Fibroblast of skin of back (primary cell): ENCODE measurements at regions not wholly inside any gene's neighbourhood (a gene's known extent, or its start where the extent isn't known, plus 50 kb on each side); places are given as distances from the start of the nearest gene placed in this dataset.
"Not testable (repeated sequence)": the region's sequence is repeated elsewhere in the genome, so short reads cannot be mapped to it uniquely, and the experiment has no call there.

Experiments
- DNase-seq: peaks from one replicate; pipeline ENCODE4 v3.0.0-alpha.2; 2013

GRCh38 chr16:87138316-87138715 lies 178.9 kb downstream of the C16orf95 start:
- DNase-seq: no peak

GRCh38 chr16:87138738-87139267 lies 178.4 kb downstream of the C16orf95 start:
- no peak for DNase-seq

- no peak for DNase-seq
Observed at GRCh38 chr16:87140211-87141200, 176.7 kb downstream of the C16orf95 start.

- DNase-seq: no peak
Observed at GRCh38 chr16:87141402-87141801, 175.8 kb downstream of the C16orf95 start.

GRCh38 chr16:87143661-87144121 lies 173.5 kb downstream of the C16orf95 start:
- no peak for DNase-seq

- DNase-seq: no peak
Observed at GRCh38 chr16:87144232-87144631, 173.0 kb downstream of the C16orf95 start.

- peak; percentile 78 for DNase-seq
Observed at GRCh38 chr16:87145181-87146176, 171.7 kb downstream of the C16orf95 start.

- no peak for DNase-seq
Observed at GRCh38 chr16:87146676-87147075, 170.5 kb downstream of the C16orf95 start.

- peak; percentile 67 for DNase-seq
Observed at GRCh38 chr16:87149051-87149450, 168.1 kb downstream of the C16orf95 start.

- peak; percentile 36 for DNase-seq
Observed at GRCh38 chr16:87150262-87150661, 166.9 kb downstream of the C16orf95 start.

GRCh38 chr16:87150681-87151280 lies 166.4 kb downstream of the C16orf95 start:
- peak; percentile 25 for DNase-seq

- DNase-seq: no peak
Observed at GRCh38 chr16:87152221-87152755, 164.9 kb downstream of the C16orf95 start.

GRCh38 chr16:87153326-87153725 lies 163.9 kb downstream of the C16orf95 start:
- DNase-seq: no peak

- DNase-seq: not testable (repeated sequence)
Observed at GRCh38 chr16:87155315-87155714, 161.9 kb downstream of the C16orf95 start.

GRCh38 chr16:87156195-87156594 lies 161.0 kb downstream of the C16orf95 start:
- no peak for DNase-seq

- DNase-seq: no peak
Observed at GRCh38 chr16:87160234-87160636, 157.0 kb downstream of the C16orf95 start.

- DNase-seq: no peak
Observed at GRCh38 chr16:87160701-87161337, 156.4 kb downstream of the C16orf95 start.

GRCh38 chr16:87161410-87161809 lies 155.8 kb downstream of the C16orf95 start:
- not testable (repeated sequence) for DNase-seq

GRCh38 chr16:87161822-87162676 lies 155.1 kb downstream of the C16orf95 start:
- DNase-seq: no peak

- DNase-seq: not testable (repeated sequence)
Observed at GRCh38 chr16:87162799-87163198, 154.4 kb downstream of the C16orf95 start.
